HG03558 (cell line): ENCODE measurements at regions not wholly inside any gene's neighbourhood (a gene's known extent, or its start where the extent isn't known, plus 50 kb on each side); places are given as distances from the start of the nearest gene placed in this dataset.

Experiments used
- ATAC-seq: cut with Tn5 transposase; IDR thresholded peaks from one replicate; pipeline ENCODE4 v1.9.1; 2021; ENCODE audit warnings: moderate number of reproducible peaks; ENCODE audit not compliant: unreplicated experiment; ENCODE audit errors: extremely low read depth

DNA sequence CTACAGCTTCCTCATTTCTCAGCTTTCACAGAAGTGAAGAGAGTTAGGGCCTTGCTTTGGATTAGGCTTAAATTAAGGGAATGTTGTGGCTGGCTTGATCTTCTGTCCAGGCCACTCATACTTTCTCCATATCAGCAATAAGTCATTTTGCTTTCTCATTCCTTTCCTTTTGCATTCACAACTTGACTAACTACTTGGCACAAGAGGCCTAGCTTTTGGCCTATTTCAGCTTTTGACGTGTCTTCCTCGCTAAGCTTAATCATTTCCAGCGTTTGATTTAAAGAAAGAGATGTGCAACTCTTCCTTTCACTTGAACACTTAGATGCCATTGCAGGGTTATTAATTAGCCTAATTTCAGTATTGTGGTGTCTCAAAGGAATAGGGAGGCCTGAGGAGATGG lies 712.0 kb downstream of the INHBA start:
- ATAC-seq, result no peak

DNA sequence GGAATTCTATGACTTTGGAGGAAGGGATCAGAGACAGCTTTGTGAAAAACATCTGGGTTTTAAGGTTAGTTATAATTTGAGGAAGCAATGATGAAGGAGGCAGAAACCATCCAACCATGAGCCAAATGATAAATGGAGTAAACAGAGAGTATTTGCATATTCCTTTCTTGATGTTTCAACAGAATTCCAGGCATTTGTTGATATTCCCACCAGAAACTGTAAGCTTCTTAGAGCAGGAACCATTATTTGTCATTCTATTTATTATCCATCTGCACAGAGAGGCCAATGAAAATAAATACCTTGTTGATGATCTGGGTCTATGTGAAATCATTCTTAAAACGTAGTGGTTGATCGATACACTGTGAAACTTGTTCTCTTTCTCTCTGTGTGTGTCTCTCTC lies 715.3 kb downstream of the INHBA start:
- ATAC-seq, result no peak

DNA sequence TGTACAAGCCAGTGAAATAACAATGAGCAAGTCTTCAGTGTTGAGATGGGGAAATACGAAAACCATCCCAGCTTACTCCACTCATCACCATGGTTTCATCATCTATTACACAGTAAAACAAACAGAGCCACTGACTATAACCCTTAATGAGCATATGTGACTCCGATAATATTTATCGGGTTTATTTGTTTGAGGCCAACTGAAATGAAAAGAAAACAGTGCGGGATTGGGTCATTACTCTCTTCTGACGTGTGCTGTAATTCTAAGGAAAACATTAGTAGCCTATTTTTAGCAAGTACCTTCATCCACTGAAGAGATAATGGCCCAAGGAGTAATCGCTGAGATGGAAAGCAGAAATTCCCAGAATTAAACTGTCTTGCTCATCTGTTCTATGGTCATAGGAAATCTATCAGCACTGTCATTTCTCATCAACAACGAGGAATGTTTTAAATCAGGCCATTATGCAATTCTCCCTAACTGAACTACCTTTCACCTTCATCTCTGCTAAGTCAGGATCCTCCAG lies 716.5 kb downstream of the INHBA start:
- ATAC-seq, result no peak

DNA sequence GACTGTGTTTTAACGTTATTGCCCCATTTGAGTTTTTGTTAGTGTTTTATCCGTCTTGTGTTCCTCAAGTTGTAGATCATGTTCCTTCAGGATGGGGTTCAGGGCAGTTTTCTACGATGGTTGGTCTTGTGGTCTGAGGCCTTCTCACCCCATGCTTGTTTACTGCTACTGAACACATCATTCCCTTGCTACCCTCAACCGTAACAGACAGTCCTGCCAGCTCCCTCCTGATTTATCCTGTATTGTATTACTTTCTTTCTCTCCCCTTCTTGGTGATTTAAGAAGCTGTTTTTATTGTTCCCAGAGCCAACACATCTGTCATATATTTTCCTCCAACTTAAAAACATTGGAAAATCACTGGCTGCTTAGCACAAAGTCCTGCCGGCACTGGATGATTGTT lies 719.8 kb downstream of the INHBA start:
- no peak for ATAC-seq

DNA sequence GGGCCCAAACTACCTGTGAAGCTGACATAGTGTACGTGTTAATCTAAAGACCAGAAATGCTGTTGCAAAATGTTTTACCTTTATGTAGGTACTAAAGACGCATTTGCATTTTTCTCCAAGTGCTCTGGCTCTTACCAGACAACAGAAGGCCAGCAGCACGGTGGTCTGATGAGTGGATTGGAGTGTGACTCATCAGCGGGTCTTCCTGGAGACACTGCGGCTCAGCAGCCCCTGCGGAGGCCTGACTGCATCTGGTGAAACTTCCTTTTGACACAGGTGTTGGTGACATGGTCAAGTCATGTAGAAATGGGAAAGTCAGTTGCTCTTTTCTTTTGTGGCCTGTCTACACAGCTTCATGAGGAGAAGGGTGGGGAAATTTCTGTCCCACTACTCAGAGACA lies 723.6 kb downstream of the INHBA start:
- no peak for ATAC-seq

DNA sequence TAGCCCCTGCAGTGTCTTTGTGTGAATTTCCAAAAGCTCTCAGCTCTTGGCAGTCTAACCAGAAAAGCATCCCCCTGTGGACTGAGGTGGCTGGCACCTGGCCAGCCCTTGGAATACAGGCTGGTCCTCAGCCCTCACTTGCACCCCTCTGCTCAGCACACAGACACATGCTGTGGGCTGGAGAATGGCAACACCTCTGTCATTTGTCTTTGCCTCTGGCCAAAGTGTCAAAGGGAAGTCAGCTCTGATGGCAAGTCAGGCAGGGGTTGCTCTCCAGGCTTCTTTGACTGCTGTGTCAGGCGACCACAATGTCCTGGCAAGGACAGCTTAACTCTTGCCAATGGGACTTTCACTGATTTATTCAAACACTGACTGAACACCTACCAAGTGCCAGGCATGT lies 724.8 kb downstream of the INHBA start:
- no peak for ATAC-seq

DNA sequence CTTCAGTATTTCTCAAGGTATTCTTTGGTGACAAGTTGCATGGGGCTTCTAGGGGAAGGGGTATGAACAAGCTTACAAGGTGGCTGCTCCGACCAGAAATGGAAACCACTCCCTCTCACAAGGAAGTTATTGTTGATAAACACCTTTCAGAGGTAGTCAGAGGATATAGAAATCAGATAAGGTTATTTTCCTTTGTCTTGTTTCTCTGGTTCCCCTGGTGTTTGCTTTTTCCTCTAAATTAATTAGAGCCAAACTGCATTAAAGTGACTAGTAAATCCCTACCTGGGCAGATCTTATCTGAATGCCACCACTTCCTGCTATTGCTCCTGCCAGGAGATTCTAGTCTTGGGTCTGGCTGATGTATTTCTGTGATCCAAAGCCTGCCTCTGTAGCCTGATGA lies 725.4 kb downstream of the INHBA start:
- no peak for ATAC-seq

DNA sequence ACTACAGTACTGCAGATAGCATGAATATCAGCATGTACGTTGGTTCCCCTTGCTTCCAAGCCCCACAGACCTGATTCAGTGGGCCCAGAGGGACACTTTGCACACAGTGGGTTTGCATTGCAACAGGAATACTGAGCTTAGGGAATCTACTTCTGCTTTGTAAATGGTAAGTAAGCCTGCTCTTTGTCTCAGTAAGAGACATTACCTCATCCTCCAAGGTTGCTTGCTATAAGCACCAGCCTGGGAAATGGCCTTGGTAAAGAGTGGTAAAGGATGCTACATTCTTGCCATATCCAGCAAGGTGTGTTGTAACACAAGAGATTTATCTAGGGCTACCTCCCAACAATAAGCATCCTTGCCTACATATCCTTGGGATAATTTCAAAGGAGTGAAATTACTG lies 730.5 kb downstream of the INHBA start:
- no peak for ATAC-seq

DNA sequence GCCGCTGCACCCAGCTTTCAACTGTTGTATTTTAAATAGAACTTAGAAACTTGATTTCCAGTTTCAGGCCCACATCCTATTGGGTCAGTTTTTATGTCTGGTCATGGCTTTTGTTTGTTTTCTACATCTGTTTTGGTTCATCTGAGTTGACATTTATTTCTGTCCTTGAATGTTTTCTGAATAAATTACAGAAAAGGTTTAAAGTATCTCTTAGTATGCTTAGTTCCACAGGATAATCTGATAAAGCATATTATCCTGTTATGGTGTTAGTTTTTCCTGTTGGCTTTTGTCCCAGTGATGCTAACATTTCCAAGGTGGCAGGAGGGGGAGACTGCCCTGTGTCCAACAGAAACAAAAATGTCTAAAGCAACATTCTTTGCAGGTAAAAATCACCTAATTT lies 733.2 kb downstream of the INHBA start:
- ATAC-seq, result no peak

DNA sequence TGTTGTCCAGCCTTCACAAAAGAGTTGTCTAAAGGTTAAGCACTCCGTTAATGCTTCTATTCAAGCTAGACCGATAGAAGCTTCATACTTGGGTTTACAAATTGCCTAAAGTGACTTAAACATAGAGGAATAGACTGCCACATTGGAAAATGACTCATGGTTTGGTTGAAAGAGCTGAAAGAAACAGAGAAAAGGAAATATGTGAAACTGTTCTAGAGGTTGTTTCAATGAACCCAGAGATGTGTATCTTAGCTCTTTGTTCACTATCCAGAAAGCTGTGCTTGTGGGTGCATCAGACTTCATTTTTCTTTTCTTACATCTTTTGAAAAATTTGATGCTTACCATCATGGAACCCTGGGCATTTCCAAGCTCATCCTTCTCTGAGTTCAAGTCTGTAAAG lies 736.2 kb downstream of the INHBA start:
- ATAC-seq, result no peak

DNA sequence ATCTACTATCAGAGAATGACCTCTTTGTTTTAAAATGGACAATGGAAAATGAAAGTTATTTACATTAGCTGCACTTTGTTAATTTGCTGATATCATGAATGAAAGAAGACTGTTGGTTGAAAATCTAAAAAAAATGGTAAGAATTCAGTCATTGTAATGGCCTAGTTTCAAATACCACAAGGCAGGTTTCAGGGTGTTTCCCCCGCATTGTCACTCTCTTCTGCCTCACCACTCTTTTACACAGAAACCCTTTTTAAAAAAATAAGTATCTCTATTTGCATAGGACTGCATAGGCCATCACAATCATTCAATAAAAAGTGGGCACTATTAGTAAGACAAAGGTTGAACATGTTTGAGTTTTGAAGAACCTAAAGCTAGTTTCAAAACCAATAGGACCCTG lies 737.1 kb downstream of the INHBA start:
- ATAC-seq, result peak; percentile 58

DNA sequence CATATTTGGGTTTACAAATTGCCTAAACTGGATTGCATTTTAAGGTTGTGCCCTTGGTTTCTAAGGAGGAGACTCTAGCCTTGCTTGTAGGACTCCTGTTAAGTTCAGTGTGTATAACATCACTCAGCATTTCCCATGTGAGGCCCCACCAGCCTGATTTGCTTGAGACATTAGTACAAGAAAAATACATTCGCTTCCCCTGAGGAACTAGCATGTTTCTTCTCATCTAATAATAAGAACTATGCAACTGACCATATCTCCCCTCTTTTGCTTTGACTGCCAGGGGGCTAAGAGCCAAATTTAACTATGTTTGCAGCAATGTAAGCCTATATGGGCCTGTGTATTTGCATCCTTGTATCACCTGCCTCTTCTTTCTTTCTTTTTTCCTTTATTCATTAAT lies 737.9 kb downstream of the INHBA start:
- ATAC-seq, result no peak

DNA sequence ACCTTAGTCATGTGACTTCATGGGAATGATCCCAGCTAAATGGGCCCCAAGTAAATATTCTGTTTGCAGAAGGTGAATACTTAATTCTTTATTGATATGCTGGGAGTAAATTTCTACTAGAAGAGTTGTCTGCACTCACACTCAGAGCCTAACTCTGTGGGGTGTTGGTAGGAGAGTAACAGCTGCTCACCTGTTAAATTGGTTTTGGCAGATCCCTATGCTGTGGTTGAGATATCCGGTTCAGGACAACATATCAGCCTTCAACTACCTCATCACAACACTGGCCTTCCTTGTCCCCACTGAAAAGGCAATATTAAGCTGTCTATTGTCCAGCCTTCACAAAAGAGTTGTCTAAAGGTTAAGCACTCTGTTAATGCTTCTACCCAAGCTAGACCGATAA lies 738.3 kb downstream of the INHBA start:
- ATAC-seq, result no peak

DNA sequence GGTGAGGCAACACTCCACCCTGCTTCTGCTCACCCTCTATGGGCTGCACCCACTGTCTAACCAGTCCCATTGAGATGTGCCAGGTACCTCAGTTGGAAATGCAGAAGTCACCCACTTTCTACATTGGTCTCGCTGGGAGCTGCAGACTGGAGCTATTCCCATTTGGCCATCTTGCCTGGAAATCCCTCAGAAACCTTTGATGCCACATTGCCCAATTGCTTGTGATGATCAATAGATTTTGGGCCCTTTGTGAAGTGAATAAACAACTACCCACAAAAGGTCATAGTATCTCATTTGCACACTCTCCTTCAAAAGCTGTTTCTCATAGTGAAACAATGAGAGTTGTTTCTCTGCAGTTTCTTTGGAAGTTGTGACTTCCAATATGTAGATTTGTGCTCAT lies 742.9 kb downstream of the INHBA start:
- ATAC-seq, result no peak

DNA sequence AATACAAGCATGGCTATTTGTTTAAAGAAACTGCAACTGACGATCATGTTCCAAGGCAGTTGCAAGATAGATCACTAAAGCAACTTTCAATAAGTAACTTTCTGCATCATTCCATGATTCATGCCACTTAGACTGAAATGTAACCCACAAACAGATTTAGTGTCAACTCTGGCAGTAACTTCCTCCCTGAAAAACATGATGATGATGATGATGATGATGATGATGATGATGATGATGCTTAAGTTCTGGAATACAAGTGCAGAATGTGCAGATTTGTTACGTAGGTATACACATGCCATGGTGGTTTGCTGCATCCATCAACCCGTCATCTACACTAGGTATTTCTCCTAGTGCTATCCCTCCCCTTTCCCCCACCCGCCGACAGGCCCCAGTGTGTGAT lies 754.7 kb downstream of the INHBA start:
- no peak for ATAC-seq

DNA sequence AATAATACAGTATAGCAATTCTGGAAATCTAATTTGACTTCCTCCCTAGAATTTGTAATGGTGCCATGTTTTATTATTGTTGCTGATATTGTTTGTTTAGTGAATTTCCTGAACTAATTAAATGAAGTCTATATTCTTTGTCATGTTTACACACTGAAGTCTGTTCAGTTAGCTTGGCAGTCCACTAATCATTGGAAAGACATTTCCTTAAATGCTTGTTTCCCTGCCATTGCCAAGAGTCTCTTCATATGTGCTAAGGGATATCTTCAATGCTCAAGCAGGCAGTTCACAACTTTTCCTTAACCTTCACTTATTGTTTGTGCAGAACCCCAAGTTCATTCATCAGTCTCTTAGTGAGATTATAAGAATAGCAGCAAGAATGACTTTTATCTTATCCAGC lies 755.3 kb downstream of the INHBA start:
- ATAC-seq, result no peak

DNA sequence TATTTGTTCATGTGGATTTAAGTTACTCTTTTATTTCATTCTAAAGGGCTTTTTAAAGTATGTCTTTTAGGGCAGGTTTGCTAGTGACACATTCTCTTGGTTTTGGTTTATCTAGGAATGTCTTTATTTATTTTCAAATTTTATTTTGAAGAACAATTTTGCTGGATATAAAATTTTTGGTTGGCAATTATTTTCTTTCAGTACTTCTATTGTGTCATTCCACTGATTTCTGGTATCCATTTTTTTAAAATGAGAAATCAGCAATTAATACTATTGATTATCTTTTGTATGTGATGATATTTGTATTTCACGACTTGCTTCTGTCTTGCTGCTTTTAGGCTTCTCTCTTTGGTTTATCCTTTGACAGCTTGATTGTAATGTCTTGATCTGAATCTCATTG lies 756.3 kb downstream of the INHBA start:
- no peak for ATAC-seq

DNA sequence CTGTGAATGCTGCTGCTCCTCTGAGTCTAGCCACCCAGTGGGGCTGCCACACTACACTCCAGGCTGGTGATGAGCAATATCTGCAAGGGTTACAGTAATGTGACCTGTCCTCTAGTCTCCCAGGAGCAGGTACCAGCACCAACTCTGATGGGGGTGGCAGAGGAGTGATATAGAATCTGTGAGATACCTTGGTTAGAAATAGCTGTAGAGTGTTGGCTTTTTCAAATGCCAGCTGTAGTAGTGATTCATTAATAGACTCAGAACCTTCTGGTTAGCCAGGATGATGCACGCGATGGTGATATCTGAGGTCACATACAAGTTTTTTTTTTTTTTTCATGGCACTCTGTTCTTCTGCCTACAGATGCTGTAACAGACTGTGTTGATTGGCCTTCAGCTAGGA lies 757.1 kb downstream of the INHBA start:
- no peak for ATAC-seq

DNA sequence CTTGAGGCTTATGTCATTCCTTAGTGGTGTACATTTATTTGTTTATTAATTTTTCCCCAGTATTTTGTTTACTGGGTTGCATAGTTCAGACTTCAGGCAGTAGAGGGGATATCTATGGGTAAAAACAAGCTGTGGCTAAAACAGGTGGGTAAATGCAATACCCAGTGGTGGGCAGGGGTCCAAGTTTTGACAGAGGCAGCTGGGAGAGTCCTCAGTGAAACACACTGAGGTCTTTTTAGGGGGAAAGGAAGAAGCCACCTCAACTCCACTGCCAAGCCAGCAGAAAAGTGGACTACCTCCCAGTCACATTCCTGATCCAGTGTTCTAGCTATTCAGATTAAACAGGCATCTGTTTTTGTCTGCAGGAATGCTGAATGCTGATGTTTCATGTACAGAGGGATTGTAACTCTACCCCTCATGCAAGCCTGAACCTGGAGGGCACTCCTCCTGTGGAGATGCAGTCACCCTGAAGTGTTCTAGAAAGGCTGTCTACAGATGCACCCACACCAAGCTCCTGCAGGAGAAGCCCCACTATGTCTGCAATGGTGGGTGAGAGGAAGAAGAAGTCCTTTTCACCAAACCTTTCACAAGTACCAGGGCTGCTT lies 757.8 kb downstream of the INHBA start:
- ATAC-seq, result no peak

DNA sequence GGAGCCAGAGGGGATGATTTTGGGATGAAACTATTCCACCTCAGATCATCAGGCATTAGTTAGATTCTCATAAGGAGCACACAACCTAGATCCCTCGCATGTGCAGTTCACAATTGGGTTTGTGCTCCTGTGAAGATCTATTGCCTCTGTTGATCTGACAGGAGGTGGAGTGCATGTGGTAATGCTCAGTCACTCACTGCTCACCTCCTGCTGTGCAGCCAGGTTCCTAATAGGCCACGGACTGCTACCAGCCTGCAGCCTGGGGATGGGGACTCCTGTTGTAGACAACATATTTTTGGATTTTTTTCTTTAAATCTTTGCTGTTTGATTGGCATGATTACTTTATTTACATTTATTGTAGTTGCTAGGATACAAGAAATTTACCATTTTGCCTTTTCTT lies 765.0 kb downstream of the INHBA start:
- ATAC-seq, result no peak

DNA sequence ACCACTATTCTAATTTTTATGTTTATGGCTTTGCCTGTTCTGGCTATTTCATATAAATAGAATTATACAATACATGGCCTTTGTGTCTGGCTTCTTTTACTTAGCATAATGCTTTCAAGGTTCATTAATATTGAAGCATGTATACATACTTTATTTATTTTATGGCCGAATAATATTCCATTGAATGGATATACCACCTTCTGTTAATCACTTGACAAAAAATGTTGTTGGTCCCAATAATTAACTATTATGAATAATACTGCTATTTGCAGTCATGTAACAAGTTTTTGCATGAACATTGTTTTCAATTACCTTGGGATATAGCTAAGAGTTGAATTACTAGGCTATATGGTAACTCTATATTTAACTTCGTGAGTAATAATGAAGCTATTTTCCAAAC lies 767.5 kb downstream of the INHBA start:
- no peak for ATAC-seq

DNA sequence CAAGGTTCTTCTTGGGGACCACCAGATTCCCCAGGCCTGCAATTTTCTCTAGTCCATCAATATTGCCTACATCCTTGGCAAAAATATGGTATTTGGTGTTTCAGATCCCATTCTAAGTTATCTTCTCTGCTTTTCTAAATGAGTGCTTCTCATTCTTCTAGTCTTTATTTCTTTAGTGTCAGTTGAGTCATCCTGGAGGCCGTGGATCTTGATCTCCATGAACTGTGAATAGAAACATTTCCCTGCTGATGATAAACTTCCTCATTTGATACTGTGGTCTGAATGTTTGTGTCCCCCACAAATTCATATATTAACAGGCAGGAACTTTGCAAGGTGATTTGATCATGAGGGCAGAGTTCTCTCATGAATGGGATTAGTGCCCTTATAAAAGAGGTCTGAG lies 779.3 kb downstream of the INHBA start:
- no peak for ATAC-seq

DNA sequence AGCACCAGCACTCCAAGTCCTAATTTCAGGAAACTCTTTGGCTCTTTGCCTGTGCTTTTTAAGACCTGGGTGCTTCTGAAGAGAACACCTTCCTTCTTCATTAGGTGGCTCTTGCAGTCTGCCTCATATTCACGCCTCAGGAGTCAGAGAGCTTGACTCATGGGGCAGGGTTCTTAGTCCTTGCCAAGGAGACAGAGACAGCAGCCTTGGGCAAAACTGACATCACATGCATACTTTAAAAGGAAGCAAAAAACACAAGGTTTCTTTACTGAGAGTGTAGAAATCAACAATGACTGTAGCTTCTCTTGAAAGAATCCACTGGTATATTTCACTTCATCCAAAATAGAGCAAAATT lies 780.6 kb downstream of the INHBA start:
- ATAC-seq, result no peak
